Neural cell (in vitro differentiated cells): ENCODE measurements at regions not wholly inside any gene's neighbourhood (a gene's known extent, or its start where the extent isn't known, plus 50 kb on each side); places are given as distances from the start of the nearest gene placed in this dataset.

Experiments used
- CTCF ChIP-seq: fragments of 450-650 bp; IDR thresholded peaks from 2 replicates; pipeline ENCODE4 v1.5.1; 2014; ENCODE audit warnings: antibody characterized with exemption, mild to moderate bottlenecking, moderate library complexity; ENCODE audit not compliant: poor library complexity, severe bottlenecking
- EP300 ChIP-seq: fragments of 450-650 bp; conservative IDR thresholded peaks from 2 replicates; pipeline ENCODE4 v1.6.1; 2014; ENCODE audit warnings: antibody characterized with exemption, mild to moderate bottlenecking, moderate library complexity; ENCODE audit not compliant: poor library complexity, severe bottlenecking
- EZH2 ChIP-seq: fragments of 200-600, 300-800 bp; shearing (Covaris generic), sonication (generic); IDR thresholded peaks from 2 replicates; pipeline ENCODE4 v1.6.1; 2014; ENCODE audit warnings: antibody characterized with exemption, low read length, borderline replicate concordance, mild to moderate bottlenecking; ENCODE audit not compliant: insufficient read depth, poor library complexity, severe bottlenecking
- MXI1 ChIP-seq: fragments of 450-650 bp; conservative IDR thresholded peaks from 2 replicates; pipeline ENCODE4 v1.6.1; 2014; ENCODE audit warnings: antibody characterized with exemption, mild to moderate bottlenecking; ENCODE audit not compliant: poor library complexity, severe bottlenecking
- POLR2AphosphoS5 ChIP-seq: IDR thresholded peaks from 2 replicates; pipeline ENCODE4 v1.6.1; 2012
- REST ChIP-seq: IDR thresholded peaks from 2 replicates; pipeline ENCODE4 v1.6.1; 2012; ENCODE audit warnings: borderline replicate concordance
- SMC3 ChIP-seq: fragments of 450-650 bp; conservative IDR thresholded peaks from 2 replicates; pipeline ENCODE4 v1.6.1; 2014; ENCODE audit warnings: antibody characterized with exemption, mild to moderate bottlenecking, moderate library complexity; ENCODE audit not compliant: poor library complexity
- TAF1 ChIP-seq: IDR thresholded peaks from 2 replicates; pipeline ENCODE4 v1.6.1; 2012; ENCODE audit warnings: low read depth

GRCh38 chr10:89954787-89955566, 253.6 kb downstream of the KIF20B start:
- TF ChIP-seq CTCF = peak; percentile 61
- no peak for TF ChIP-seq EZH2
- TF ChIP-seq REST = no peak
- TF ChIP-seq EP300 = no peak
- TF ChIP-seq POLR2AphosphoS5 = no peak
- TF ChIP-seq TAF1 = no peak
- no peak for TF ChIP-seq MXI1
- peak; percentile 65 for TF ChIP-seq SMC3
